ENCODE measurements at regions not wholly inside any gene's neighbourhood (a gene's known extent, or its start where the extent isn't known, plus 50 kb on each side); places are given as distances from the start of the nearest gene placed in this dataset.

DNA sequence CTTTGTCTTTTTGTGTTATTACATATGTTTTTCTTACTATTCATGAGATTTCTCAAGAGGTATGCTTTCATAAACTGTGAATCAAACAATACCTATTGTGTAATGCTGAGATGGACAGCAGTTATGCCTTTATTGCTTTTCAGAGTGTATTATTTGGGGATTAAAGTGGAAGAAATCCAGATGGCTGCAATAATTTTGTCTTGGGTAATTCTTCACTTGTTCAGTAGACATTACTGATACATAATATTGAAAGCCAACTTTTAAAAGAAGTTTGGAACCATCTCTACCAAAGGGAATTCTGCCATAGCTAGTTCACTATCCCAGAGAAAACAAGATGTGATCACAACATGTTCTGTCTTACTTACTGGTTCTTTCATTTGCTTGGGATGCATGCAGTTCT is 253.4 kb upstream of the ZSWIM2 start:
- Histone ChIP-seq H3K36me3 (no peaks in the 10 kb centered on the region), H3K9me3 (peaks cover 0 to 9% (median 2%) of the 10 kb centered on the region in 8 donors), H3K27me3 (replicated peaks in 1 of 7) (no peaks in the 10 kb centered on the region), H3K4me3 (no peak overlapping the region), H3K27ac (no peak overlapping the region), H3K4me1 (no peaks in the 10 kb centered on the region)
- intact Hi-C loops (cut with DNase I; ENCODE audit: low total_unique reads), result no loop called here
- no peak for DNase-seq
- TF ChIP-seq POLR2AphosphoS5 (IDR thresholded peaks at IDR 0.05), result no peak
- no peak for TF ChIP-seq POLR2A (IDR thresholded peaks at IDR 0.05)
- TF ChIP-seq CTCF (IDR thresholded peaks at IDR 0.05 in 8 of 11, conservative IDR thresholded peaks at IDR 0.05 in 3 of 11), result no peak

DNA sequence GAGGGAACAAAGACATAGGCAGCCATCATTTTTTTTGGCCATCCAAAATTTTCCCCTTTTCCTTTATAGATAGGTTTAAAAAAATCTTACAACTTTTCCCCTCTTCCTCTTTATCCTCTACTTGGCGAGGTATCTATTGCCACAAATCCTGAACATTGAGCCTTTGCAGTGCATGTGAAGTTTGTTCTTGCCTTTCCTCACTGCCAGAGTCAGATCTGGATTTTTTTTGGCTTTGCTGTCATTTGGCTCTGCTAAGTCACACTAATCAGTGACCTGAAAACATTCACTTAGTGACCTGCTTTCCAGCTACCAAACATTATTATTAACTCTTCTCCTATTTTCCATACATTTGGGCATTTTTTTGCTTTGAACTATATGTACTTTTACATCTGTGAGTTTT is 249.2 kb upstream of the ZSWIM2 start:
- H3K4me1 ChIP-seq, result no peaks in the 10 kb centered on the region
- H3K4me3 ChIP-seq, result no peak overlapping the region
- H3K27me3 ChIP-seq (replicated peaks in 1 of 7), result no peaks in the 10 kb centered on the region
- 74 to 92% (median 84%) methylated on average over 1 of the region's 1 CpG for WGBS, 5 donors
- no peak overlapping the region for H3K27ac ChIP-seq
- no peak for DNase-seq
- intact Hi-C loops (cut with DNase I; ENCODE audit: low total_unique reads), result no loop called here
- H3K36me3 ChIP-seq, result no peaks in the 10 kb centered on the region
- H3K9me3 ChIP-seq, result peaks cover 0 to 9% (median 2%) of the 10 kb centered on the region in 8 donors
- no peak for TF ChIP-seq CTCF (IDR thresholded peaks at IDR 0.05 in 8 of 11, conservative IDR thresholded peaks at IDR 0.05 in 3 of 11)
- no peak for TF ChIP-seq POLR2AphosphoS5 (IDR thresholded peaks at IDR 0.05)
- no peak for TF ChIP-seq POLR2A (IDR thresholded peaks at IDR 0.05)

DNA sequence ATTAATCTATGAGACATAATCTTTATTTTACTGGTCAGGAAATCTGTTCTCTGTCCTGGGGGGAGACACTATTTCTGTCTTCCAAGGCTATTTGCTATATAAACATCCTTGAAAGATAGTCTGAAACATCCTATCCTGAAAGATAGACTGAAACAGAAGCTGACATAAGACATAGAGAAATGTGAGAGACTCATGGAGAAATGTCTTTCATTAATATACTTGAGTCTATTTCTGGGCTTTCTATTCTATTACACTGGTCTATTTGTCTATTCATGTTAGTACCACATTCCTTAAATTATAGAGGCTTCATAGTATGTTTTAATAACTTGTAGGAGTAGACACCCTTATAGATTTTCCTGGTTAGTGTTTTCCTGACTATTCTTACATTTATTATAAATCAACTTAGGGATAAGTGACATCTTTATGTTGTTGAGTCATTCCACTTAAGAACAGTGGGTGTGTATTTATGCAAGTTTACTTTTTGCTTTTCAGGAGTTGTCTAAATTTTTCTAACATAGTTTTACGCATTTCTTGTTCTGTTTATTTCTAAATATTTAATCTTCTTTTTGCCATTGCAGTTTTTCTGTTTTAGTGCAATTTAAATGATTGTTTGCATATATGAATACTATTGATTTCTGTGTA is 244.9 kb upstream of the ZSWIM2 start:
- intact Hi-C loops (cut with DNase I; ENCODE audit: low total_unique reads), result no loop called here
- WGBS, 5 donors, result 87 to 93% (median 91%) methylated on average over 1 of the region's 1 CpG
- no peak for TF ChIP-seq POLR2AphosphoS5 (IDR thresholded peaks at IDR 0.05)
- TF ChIP-seq POLR2A (IDR thresholded peaks at IDR 0.05), result no peak
- no peak for TF ChIP-seq CTCF (IDR thresholded peaks at IDR 0.05 in 8 of 11, conservative IDR thresholded peaks at IDR 0.05 in 3 of 11)

GRCh38 chr2:187091664-187092063 is 242.7 kb upstream of the ZSWIM2 start:
- Histone ChIP-seq H3K27me3 (replicated peaks in 1 of 7) (no peaks in the 10 kb centered on the region), H3K36me3 (no peaks in the 10 kb centered on the region), H3K9me3 (no peaks in the 10 kb centered on the region), H3K4me1 (no peaks in the 10 kb centered on the region), H3K4me3 (no peak overlapping the region), H3K27ac (no peak overlapping the region)
- intact Hi-C loops (cut with DNase I; ENCODE audit: low total_unique reads), result no loop called here
- 90 to 100% (median 97%) methylated on average over 1 of the region's 1 CpG for WGBS, 5 donors
- TF ChIP-seq POLR2A (IDR thresholded peaks at IDR 0.05) (no peak), POLR2AphosphoS5 (IDR thresholded peaks at IDR 0.05) (no peak), CTCF (IDR thresholded peaks at IDR 0.05 in 8 of 11, conservative IDR thresholded peaks at IDR 0.05 in 3 of 11) (no peak)
- DNase-seq, result no peak

More for the DNA sequence above, 244.9 kb upstream of the ZSWIM2 start:
- Histone ChIP-seq H3K4me1 (no peaks in the 10 kb centered on the region), H3K4me3 (no peak overlapping the region), H3K27me3 (replicated peaks in 1 of 7) (no peaks in the 10 kb centered on the region), H3K27ac (no peak overlapping the region), H3K36me3 (no peaks in the 10 kb centered on the region), H3K9me3 (no peaks in the 10 kb centered on the region)
- DNase-seq, result no peak

All from spleen (tissue), 11 donors.